Fibroblast of lung (primary cell): ENCODE measurements at regions not wholly inside any gene's neighbourhood (a gene's known extent, or its start where the extent isn't known, plus 50 kb on each side); places are given as distances from the start of the nearest gene placed in this dataset.

ENCODE experiments used
- DNase-seq, 2 donors: peaks; one replicate each; pipeline versions ENCODE4 v3.0.0 to v3.0.0-alpha.2; 2010; ENCODE audit warnings: low read depth in 2 of 2
- H2AFZ ChIP-seq: 2 replicates; pipeline ENCODE4 v1.5.1; 2012; ENCODE audit warnings: low read length, control low read depth, inconsistent platforms
- H3K27ac ChIP-seq: 2 replicates; pipeline ENCODE4 v1.5.1; 2011; ENCODE audit warnings: low read length, control low read depth; ENCODE audit not compliant: insufficient read depth
- H3K27me3 ChIP-seq: 2 replicates; pipeline ENCODE4 v1.5.1; 2011; ENCODE audit warnings: mild to moderate bottlenecking, low read length; ENCODE audit not compliant: control insufficient read depth, insufficient read depth
- H3K36me3 ChIP-seq: 2 replicates; pipeline ENCODE4 v1.5.1; 2011; ENCODE audit warnings: low read length; ENCODE audit not compliant: control insufficient read depth, insufficient read depth
- H3K4me1 ChIP-seq: 2 replicates; pipeline ENCODE4 v1.5.1; 2011; ENCODE audit warnings: low read length; ENCODE audit not compliant: control insufficient read depth, insufficient read depth; ENCODE audit errors: extremely low read depth
- H3K4me2 ChIP-seq: 2 replicates; pipeline ENCODE4 v1.5.1; 2011; ENCODE audit warnings: low read length, control low read depth; ENCODE audit not compliant: insufficient read depth; ENCODE audit errors: extremely low read depth
- H3K4me3 ChIP-seq, 4 experiments: fragments of 200-600 bp in 1 of 4; sonication (generic) in 1 of 4; replicated peaks in 1 of 4; 2 replicates each; pipeline ENCODE4 v1.5.1; 2011 to 2016; ENCODE audit warnings: low read length in 4 of 4, low read depth in 3 of 4, mild to moderate bottlenecking in 3 of 4, control low read depth in 2 of 4, inconsistent platforms in 1 of 4, mixed read lengths in 1 of 4; ENCODE audit not compliant: insufficient read depth in 1 of 4; ENCODE audit errors: control extremely low read depth in 1 of 4
- H3K79me2 ChIP-seq: 2 replicates; pipeline ENCODE4 v1.5.1; 2012; ENCODE audit warnings: mild to moderate bottlenecking, low read length, inconsistent platforms; ENCODE audit not compliant: control insufficient read depth, insufficient read depth
- H3K9ac ChIP-seq: 2 replicates; pipeline ENCODE4 v1.5.1; 2011; ENCODE audit warnings: mild to moderate bottlenecking, low read length, control low read depth; ENCODE audit not compliant: insufficient read depth
- H3K9me3 ChIP-seq: 2 replicates; pipeline ENCODE4 v1.5.1; 2012; ENCODE audit warnings: low read depth, low read length; ENCODE audit not compliant: control insufficient read depth, insufficient read depth
- H4K20me1 ChIP-seq: 2 replicates; pipeline ENCODE4 v1.5.1; 2011; ENCODE audit warnings: low read length; ENCODE audit not compliant: control insufficient read depth, insufficient read depth; ENCODE audit errors: extremely low read depth
- EZH2 ChIP-seq: IDR thresholded peaks from 2 replicates; pipeline ENCODE4 v1.5.1; 2012; ENCODE audit warnings: low read length, control low read depth, mild to moderate bottlenecking; ENCODE audit errors: missing control alignments
- TF ChIP-seq, protein P1 (sequence below), 2 donors: IDR thresholded peaks in 1 of 2; conservative IDR thresholded peaks in 1 of 2; 1 replicate in 1 of 2; 2 replicates in 1 of 2; pipeline ENCODE4 v1.5.1; 2011 to 2012; ENCODE audit warnings: low read length in 2 of 2, control low read depth in 1 of 2, inconsistent platforms in 1 of 2, low read depth in 1 of 2, mild to moderate bottlenecking in 1 of 2

DNA sequence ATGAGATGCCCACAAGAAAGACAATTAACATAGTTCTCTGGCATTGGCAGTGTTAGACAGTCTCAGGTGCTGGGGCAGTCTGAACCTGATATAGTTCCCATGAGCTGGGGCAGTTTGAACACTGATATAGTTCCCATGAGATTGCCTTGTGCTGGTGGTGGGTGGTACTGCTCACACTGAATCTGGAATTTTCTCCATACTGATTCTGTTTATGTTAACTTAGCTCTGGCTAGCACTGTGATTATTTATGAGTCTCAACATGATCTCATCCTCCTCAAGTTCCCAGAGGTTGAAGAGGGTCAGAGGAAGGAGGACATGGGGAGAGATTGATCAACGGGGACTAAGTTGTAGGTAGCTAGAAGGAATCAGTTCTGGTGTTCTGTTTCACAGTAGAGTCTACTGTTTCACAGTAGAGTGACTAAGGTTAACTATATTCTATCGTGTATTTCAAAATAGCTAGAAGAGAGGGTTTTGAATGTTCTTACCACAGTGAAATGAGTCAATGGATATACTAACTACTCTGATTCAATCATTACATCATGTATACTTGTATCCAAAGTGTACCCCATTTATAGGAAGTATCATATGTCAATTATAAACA, 379.9 kb downstream of the ADAM29 start:
- H3K9ac ChIP-seq, result no peak overlapping the region
- H2AFZ ChIP-seq, result no peak overlapping the region
- H3K4me2 ChIP-seq, result no peak overlapping the region
- TF ChIP-seq, protein P1, sequence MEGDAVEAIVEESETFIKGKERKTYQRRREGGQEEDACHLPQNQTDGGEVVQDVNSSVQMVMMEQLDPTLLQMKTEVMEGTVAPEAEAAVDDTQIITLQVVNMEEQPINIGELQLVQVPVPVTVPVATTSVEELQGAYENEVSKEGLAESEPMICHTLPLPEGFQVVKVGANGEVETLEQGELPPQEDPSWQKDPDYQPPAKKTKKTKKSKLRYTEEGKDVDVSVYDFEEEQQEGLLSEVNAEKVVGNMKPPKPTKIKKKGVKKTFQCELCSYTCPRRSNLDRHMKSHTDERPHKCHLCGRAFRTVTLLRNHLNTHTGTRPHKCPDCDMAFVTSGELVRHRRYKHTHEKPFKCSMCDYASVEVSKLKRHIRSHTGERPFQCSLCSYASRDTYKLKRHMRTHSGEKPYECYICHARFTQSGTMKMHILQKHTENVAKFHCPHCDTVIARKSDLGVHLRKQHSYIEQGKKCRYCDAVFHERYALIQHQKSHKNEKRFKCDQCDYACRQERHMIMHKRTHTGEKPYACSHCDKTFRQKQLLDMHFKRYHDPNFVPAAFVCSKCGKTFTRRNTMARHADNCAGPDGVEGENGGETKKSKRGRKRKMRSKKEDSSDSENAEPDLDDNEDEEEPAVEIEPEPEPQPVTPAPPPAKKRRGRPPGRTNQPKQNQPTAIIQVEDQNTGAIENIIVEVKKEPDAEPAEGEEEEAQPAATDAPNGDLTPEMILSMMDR (conservative IDR thresholded peaks at IDR 0.05 in 1 of 2, IDR thresholded peaks at IDR 0.05 in 1 of 2; ENCODE audit: low read depth in 1 of 2, low read length in 2 of 2), result no peak
- no peak for TF ChIP-seq EZH2
- H3K27ac ChIP-seq, result no peak overlapping the region
- H3K4me1 ChIP-seq, result no peaks in the 10 kb centered on the region
- H3K36me3 ChIP-seq, result no peaks in the 10 kb centered on the region
- H3K79me2 ChIP-seq, result no peaks in the 10 kb centered on the region
- DNase-seq, result peak; percentile 8 to 59
- H3K9me3 ChIP-seq, result no peaks in the 10 kb centered on the region
- no peaks in the 10 kb centered on the region for H4K20me1 ChIP-seq
- H3K27me3 ChIP-seq, result no peaks in the 10 kb centered on the region
- H3K4me3 ChIP-seq, result no peak overlapping the region

DNA sequence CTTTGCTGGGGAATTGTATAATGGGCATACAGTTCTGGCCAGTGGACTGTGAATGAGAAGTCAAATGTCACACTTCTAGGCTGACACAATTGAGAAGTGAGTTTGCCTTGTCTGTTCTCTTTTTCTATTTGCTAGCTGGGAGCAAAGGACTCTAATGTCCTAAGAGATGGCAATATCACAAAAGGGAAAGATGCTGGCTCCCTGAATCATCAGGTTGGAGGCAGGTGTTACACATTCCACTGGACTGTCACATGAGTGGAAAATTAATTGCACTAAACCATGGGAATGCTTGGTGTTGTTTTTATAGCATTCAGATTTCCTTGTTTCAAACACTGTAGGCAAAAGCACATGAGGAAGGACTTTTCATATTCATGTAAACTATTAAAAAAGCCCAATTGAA, 388.3 kb downstream of the ADAM29 start:
- TF ChIP-seq, protein P1 (conservative IDR thresholded peaks at IDR 0.05 in 1 of 2, IDR thresholded peaks at IDR 0.05 in 1 of 2; ENCODE audit: low read depth in 1 of 2, low read length in 2 of 2), result no peak
- TF ChIP-seq EZH2, result no peak
- H4K20me1 ChIP-seq, result no peaks in the 10 kb centered on the region
- no peak overlapping the region for H2AFZ ChIP-seq
- DNase-seq, result no peak
- H3K27me3 ChIP-seq, result no peaks in the 10 kb centered on the region
- H3K9me3 ChIP-seq, result no peaks in the 10 kb centered on the region
- no peak overlapping the region for H3K4me3 ChIP-seq
- no peaks in the 10 kb centered on the region for H3K79me2 ChIP-seq
- H3K9ac ChIP-seq, result no peak overlapping the region
- H3K27ac ChIP-seq, result no peak overlapping the region
- H3K4me1 ChIP-seq, result peaks cover 3% of the 10 kb centered on the region
- H3K4me2 ChIP-seq, result no peak overlapping the region
- H3K36me3 ChIP-seq, result no peaks in the 10 kb centered on the region

DNA sequence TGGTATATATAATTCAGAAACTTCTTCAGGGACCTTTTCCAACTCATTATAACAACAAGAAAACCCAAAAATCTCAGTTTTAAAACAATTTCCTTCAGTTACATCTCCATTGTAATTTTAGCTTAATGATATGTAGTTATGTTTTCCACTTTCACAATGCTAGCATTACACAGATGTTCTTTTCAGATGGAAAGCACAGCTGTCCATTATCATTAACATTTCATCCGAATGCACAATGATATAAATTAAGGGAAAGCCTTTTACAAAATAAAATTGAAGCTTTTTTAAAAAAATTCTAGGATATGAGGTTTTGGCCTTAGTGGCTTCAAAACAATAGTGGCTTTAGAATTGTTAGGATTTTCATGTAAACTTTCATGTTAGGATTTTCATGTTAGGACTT, 389.2 kb downstream of the ADAM29 start:
- H3K9ac ChIP-seq, result no peak overlapping the region
- no peak overlapping the region for H3K4me2 ChIP-seq
- no peak overlapping the region for H2AFZ ChIP-seq
- no peaks in the 10 kb centered on the region for H3K79me2 ChIP-seq
- no peak for DNase-seq
- no peaks in the 10 kb centered on the region for H3K36me3 ChIP-seq
- H3K4me3 ChIP-seq, result no peak overlapping the region
- H3K4me1 ChIP-seq, result peaks cover 3% of the 10 kb centered on the region
- H4K20me1 ChIP-seq, result no peaks in the 10 kb centered on the region
- no peaks in the 10 kb centered on the region for H3K27me3 ChIP-seq
- H3K9me3 ChIP-seq, result no peaks in the 10 kb centered on the region
- no peak for TF ChIP-seq EZH2
- TF ChIP-seq, protein P1 (conservative IDR thresholded peaks at IDR 0.05 in 1 of 2, IDR thresholded peaks at IDR 0.05 in 1 of 2; ENCODE audit: low read depth in 1 of 2, low read length in 2 of 2), result no peak
- no peak overlapping the region for H3K27ac ChIP-seq
